Activated CD8-positive, alpha-beta T cell treated with anti-CD3 and anti-CD28 coated beads for 36 hours (primary cell): ENCODE measurements at regions not wholly inside any gene's neighbourhood (a gene's known extent, or its start where the extent isn't known, plus 50 kb on each side); places are given as distances from the start of the nearest gene placed in this dataset.

Experiments used
- ATAC-seq: fragments of 200-7000 bp; cut with Tn5 transposase; one replicate; pipeline ENCODE4 v1.10.0; 2021; ENCODE audit warnings: mild to moderate bottlenecking, moderate library complexity
- CTCF ChIA-PET: fragments of 350-600 bp; sonication (Branson Sonifier 250); formaldehyde crosslinking; loops from one replicate; lab custom pipeline; 2021; ENCODE audit warnings: antibody characterized with exemption; lab: Charles Lee
- POLR2A ChIA-PET: fragments of 350-600 bp; sonication (Branson Sonifier 250); formaldehyde crosslinking; loops from one replicate; lab custom pipeline; 2021; ENCODE audit warnings: antibody characterized with exemption; lab: Charles Lee
- DNase-seq: peaks from one replicate; pipeline ENCODE4 v3.0.0-alpha.2; 2020
- H3K27ac Mint-ChIP-seq: one replicate; pipeline ENCODE4 v1.8.0; 2021; ENCODE audit warnings: mild to moderate bottlenecking, mixed read lengths
- H3K27me3 Mint-ChIP-seq: one replicate; pipeline ENCODE4 v1.8.0; 2021; ENCODE audit warnings: mixed read lengths
- H3K36me3 Mint-ChIP-seq: one replicate; pipeline ENCODE4 v1.8.0; 2021; ENCODE audit warnings: low read depth, mixed read lengths
- H3K4me1 Mint-ChIP-seq: one replicate; pipeline ENCODE4 v1.8.0; 2021; ENCODE audit warnings: low read depth, mixed read lengths
- H3K4me3 Mint-ChIP-seq: one replicate; pipeline ENCODE4 v1.8.0; 2021; ENCODE audit warnings: mild to moderate bottlenecking, moderate library complexity, mixed read lengths
- H3K9me3 Mint-ChIP-seq: one replicate; pipeline ENCODE4 v1.8.0; 2021; ENCODE audit warnings: mixed read lengths
- CTCF ChIP-seq: fragments of 200-600 bp; IDR thresholded peaks from one replicate; pipeline ENCODE4 v1.8.0; 2022; ENCODE audit warnings: antibody characterized with exemption, mild to moderate bottlenecking
- intact Hi-C: fragments of 100-400 bp; cut with micrococcal nuclease; formaldehyde crosslinking; loops from one replicate; pipeline ENCODE4 v1.10.0; 2022

- ATAC-seq (no peak), DNase-seq (no peak)
- H3K27ac Mint-ChIP-seq: no peak overlapping the region
- CTCF ChIA-PET: no interaction called here
- intact Hi-C loops: no loop called here
- no peak for TF ChIP-seq CTCF
- POLR2A ChIA-PET: no interaction called here
- peaks cover 10% of the 10 kb centered on the region for H3K9me3 Mint-ChIP-seq
- H3K4me3 Mint-ChIP-seq: no peak overlapping the region
- no peaks in the 10 kb centered on the region for H3K4me1 Mint-ChIP-seq
- no peaks in the 10 kb centered on the region for H3K36me3 Mint-ChIP-seq
- H3K27me3 Mint-ChIP-seq: no peaks in the 10 kb centered on the region
Measured at GRCh38 chr5:162558120-162558519, 490.5 kb downstream of the GABRG2 start.

- Mint-ChIP-seq H3K27ac (no peak overlapping the region), H3K27me3 (no peaks in the 10 kb centered on the region), H3K36me3 (no peaks in the 10 kb centered on the region), H3K9me3 (peaks cover 4% of the 10 kb centered on the region), H3K4me1 (no peaks in the 10 kb centered on the region), H3K4me3 (no peak overlapping the region)
- no peak for TF ChIP-seq CTCF
- intact Hi-C loops: no loop called here
- CTCF ChIA-PET: no interaction called here
- DNase-seq (no peak), ATAC-seq (no peak)
- POLR2A ChIA-PET: no interaction called here
Measured at GRCh38 chr5:162567644-162568043, 500.1 kb downstream of the GABRG2 start.

DNA sequence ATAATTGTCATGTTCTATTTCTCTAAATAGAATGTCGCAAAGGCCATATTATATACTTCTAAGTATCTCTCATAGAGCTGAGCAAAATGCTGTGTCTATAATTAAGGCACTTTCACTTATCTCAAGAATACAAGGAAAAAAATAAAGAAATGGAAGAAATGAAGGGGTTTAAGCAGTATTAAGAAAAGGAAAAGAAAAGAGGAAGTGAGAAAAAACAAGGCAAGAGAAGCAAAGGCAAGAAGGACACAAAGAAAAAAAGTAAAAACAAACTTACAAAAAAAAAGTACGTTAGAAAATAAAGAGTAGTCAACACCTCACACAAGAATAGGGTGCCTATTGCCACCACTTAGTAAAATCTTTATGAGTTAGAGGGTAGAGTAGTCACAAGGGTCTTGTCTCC, 506.2 kb downstream of the GABRG2 start:
- no peaks in the 10 kb centered on the region for H3K36me3 Mint-ChIP-seq
- peaks cover 4% of the 10 kb centered on the region for H3K9me3 Mint-ChIP-seq
- H3K4me1 Mint-ChIP-seq: no peaks in the 10 kb centered on the region
- ChIA-PET CTCF (no interaction called here), POLR2A (no interaction called here)
- intact Hi-C loops: no loop called here
- no peak for DNase-seq
- ATAC-seq: no peak
- TF ChIP-seq CTCF: no peak
- no peaks in the 10 kb centered on the region for H3K27me3 Mint-ChIP-seq
- no peak overlapping the region for H3K4me3 Mint-ChIP-seq
- H3K27ac Mint-ChIP-seq: no peak overlapping the region

GRCh38 chr5:162591724-162592123, 524.2 kb downstream of the GABRG2 start:
- no peak for DNase-seq
- CTCF ChIA-PET: no interaction called here
- H3K4me3 Mint-ChIP-seq: no peak overlapping the region
- no peaks in the 10 kb centered on the region for H3K27me3 Mint-ChIP-seq
- H3K4me1 Mint-ChIP-seq: no peaks in the 10 kb centered on the region
- ATAC-seq: no peak
- peaks cover 2% of the 10 kb centered on the region for H3K9me3 Mint-ChIP-seq
- H3K27ac Mint-ChIP-seq: no peak overlapping the region
- no peak for TF ChIP-seq CTCF
- POLR2A ChIA-PET: no interaction called here
- no peaks in the 10 kb centered on the region for H3K36me3 Mint-ChIP-seq
- intact Hi-C loops: no loop called here

DNA sequence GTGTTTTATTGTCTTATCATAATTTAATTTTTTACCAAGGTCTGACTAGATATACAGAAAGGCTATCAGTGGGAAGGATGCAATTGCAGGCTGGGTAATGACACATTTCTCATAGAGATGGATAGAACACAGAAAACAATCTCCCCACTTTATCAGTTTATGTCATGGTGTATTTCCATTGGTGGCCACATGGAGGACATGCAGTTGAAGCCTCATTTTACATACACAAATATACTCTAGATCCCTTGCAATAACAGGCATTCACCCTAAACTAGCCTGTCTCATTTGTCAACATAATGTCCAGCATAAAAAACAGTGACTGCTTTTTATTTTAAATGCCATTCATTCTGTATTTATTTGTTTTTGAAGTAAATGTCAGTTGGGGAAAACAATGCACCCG, 526.3 kb downstream of the GABRG2 start:
- Mint-ChIP-seq H3K27ac (no peak overlapping the region), H3K36me3 (no peaks in the 10 kb centered on the region), H3K9me3 (peaks cover 2% of the 10 kb centered on the region), H3K4me1 (no peaks in the 10 kb centered on the region), H3K27me3 (no peaks in the 10 kb centered on the region), H3K4me3 (no peak overlapping the region)
- DNase-seq: no peak
- POLR2A ChIA-PET: no interaction called here
- intact Hi-C loops: no loop called here
- peak; percentile 32 for TF ChIP-seq CTCF
- ATAC-seq: no peak
- CTCF ChIA-PET: no interaction called here
